B cell (primary cell): ENCODE measurements at regions not wholly inside any gene's neighbourhood (a gene's known extent, or its start where the extent isn't known, plus 50 kb on each side); places are given as distances from the start of the nearest gene placed in this dataset.

Source experiments
- CTCF ChIP-seq: fragments of 200-600 bp; IDR thresholded peaks from one replicate; pipeline ENCODE4 v1.8.0; 2022; ENCODE audit warnings: antibody characterized with exemption, mild to moderate bottlenecking
- EZH2 ChIP-seq: IDR thresholded peaks from 2 replicates; pipeline ENCODE4 v1.6.1; 2012; ENCODE audit warnings: borderline replicate concordance, low read depth, mild to moderate bottlenecking, moderate library complexity, low read length; ENCODE audit not compliant: insufficient read depth, poor library complexity, severe bottlenecking

- TF ChIP-seq CTCF = no peak
- TF ChIP-seq EZH2 = no peak
These were observed 144.4 kb downstream of the TES start for GRCh38 chr7:116354546-116355423.
